ENCODE measurements at regions not wholly inside any gene's neighbourhood (a gene's known extent, or its start where the extent isn't known, plus 50 kb on each side); places are given as distances from the start of the nearest gene placed in this dataset.

- TF ChIP-seq CTCF (IDR thresholded peaks at IDR 0.05) (no peak), POLR2A (IDR thresholded peaks at IDR 0.05) (no peak)
These were observed 396.6 kb downstream of the TLR4 start for GRCh38 chr9:118100529-118101419.
